Peyer's patch (tissue), 4 donors: ENCODE measurements at regions not wholly inside any gene's neighbourhood (a gene's known extent, or its start where the extent isn't known, plus 50 kb on each side); places are given as distances from the start of the nearest gene placed in this dataset.
"Not testable (repeated sequence)": the region's sequence is repeated elsewhere in the genome, so short reads cannot be mapped to it uniquely, and the experiment has no call there.

ENCODE experiments used
- DNase-seq, 3 donors: peaks; one replicate each; pipeline ENCODE4 v3.0.0-alpha.2; 2017 to 2019
- H3K27ac ChIP-seq, 4 donors: fragments of 200-600 bp; sonication (generic); one replicate each; pipeline ENCODE4 v1.5.1; 2016 to 2019
- H3K27me3 ChIP-seq, 2 donors: fragments of 200-600 bp; sonication (generic); one replicate each; pipeline ENCODE4 v1.5.1; 2019
- H3K36me3 ChIP-seq, 3 donors: fragments of 200-600 bp; sonication (generic); one replicate each; pipeline ENCODE4 v1.5.1; 2016 to 2019
- H3K4me1 ChIP-seq, 4 donors: fragments of 200-600 bp; sonication (generic); one replicate each; pipeline ENCODE4 v1.5.1; 2016 to 2019
- H3K4me3 ChIP-seq, 4 donors: fragments of 200-600 bp; sonication (generic); 1 replicate in 3 of 4; 2 replicates in 1 of 4; pipeline ENCODE4 v1.5.1; 2016 to 2019; ENCODE audit warnings: mild to moderate bottlenecking in 1 of 4
- H3K9me3 ChIP-seq, 4 donors: fragments of 200-600 bp; sonication (generic); one replicate each; pipeline ENCODE4 v1.5.1; 2016 to 2019; ENCODE audit warnings: mild to moderate bottlenecking in 1 of 4
- POLR2A ChIP-seq, 2 donors: fragments of 450-650 bp; IDR thresholded peaks; one replicate each; pipeline ENCODE4 v1.5.1; 2017; ENCODE audit warnings: antibody characterized with exemption in 2 of 2, mild to moderate bottlenecking in 2 of 2, moderate library complexity in 2 of 2
- TF ChIP-seq, protein P1 (sequence below), 6 experiments: fragments of 450-650 bp in 4 of 6; fragments of 200-600 bp in 2 of 6; sonication (generic) in 1 of 6; IDR thresholded peaks; one replicate each; pipeline ENCODE4 v1.5.1; 2017 to 2019; ENCODE audit warnings: antibody characterized with exemption in 6 of 6, mild to moderate bottlenecking in 3 of 6, moderate library complexity in 1 of 6

- DNase-seq, result no peak
- no peaks in the 10 kb centered on the region for H3K9me3 ChIP-seq
- H3K36me3 ChIP-seq, result no peaks in the 10 kb centered on the region
- H3K4me1 ChIP-seq, result no peaks in the 10 kb centered on the region
- H3K27ac ChIP-seq, result no peak overlapping the region
- no peaks in the 10 kb centered on the region for H3K27me3 ChIP-seq
- H3K4me3 ChIP-seq, result no peak overlapping the region
- TF ChIP-seq POLR2A (IDR thresholded peaks at IDR 0.05), result no peak
- TF ChIP-seq, protein P1, sequence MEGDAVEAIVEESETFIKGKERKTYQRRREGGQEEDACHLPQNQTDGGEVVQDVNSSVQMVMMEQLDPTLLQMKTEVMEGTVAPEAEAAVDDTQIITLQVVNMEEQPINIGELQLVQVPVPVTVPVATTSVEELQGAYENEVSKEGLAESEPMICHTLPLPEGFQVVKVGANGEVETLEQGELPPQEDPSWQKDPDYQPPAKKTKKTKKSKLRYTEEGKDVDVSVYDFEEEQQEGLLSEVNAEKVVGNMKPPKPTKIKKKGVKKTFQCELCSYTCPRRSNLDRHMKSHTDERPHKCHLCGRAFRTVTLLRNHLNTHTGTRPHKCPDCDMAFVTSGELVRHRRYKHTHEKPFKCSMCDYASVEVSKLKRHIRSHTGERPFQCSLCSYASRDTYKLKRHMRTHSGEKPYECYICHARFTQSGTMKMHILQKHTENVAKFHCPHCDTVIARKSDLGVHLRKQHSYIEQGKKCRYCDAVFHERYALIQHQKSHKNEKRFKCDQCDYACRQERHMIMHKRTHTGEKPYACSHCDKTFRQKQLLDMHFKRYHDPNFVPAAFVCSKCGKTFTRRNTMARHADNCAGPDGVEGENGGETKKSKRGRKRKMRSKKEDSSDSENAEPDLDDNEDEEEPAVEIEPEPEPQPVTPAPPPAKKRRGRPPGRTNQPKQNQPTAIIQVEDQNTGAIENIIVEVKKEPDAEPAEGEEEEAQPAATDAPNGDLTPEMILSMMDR (IDR thresholded peaks at IDR 0.05), result no peak
These were observed 243.1 kb downstream of the FBXO4 start for GRCh38 chr5:42168091-42168670.

- H3K9me3 ChIP-seq, H3K4me1 ChIP-seq, H3K27ac ChIP-seq, H3K4me3 ChIP-seq, H3K27me3 ChIP-seq, DNase-seq, H3K36me3 ChIP-seq: not testable (repeated sequence)
These were observed 247.1 kb upstream of the GHR start for GRCh38 chr5:42176118-42176517.

- H3K4me1 ChIP-seq, H3K36me3 ChIP-seq, H3K4me3 ChIP-seq, H3K9me3 ChIP-seq, H3K27ac ChIP-seq, H3K27me3 ChIP-seq, DNase-seq: not testable (repeated sequence)
These were observed 243.4 kb upstream of the GHR start for GRCh38 chr5:42179843-42180242.

- H3K9me3 ChIP-seq, result no peaks in the 10 kb centered on the region
- H3K4me1 ChIP-seq, result no peaks in the 10 kb centered on the region
- H3K36me3 ChIP-seq, result no peaks in the 10 kb centered on the region
- no peak for TF ChIP-seq POLR2A (IDR thresholded peaks at IDR 0.05)
- TF ChIP-seq, protein P1 (IDR thresholded peaks at IDR 0.05), result no peak
- no peak overlapping the region for H3K27ac ChIP-seq
- H3K4me3 ChIP-seq, result no peak overlapping the region
- H3K27me3 ChIP-seq, result no peaks in the 10 kb centered on the region
- DNase-seq, result no peak
These were observed 206.3 kb upstream of the GHR start for GRCh38 chr5:42216904-42217303.

- H3K9me3 ChIP-seq, result no peaks in the 10 kb centered on the region
- no peak overlapping the region for H3K27ac ChIP-seq
- no peak for DNase-seq
- no peak for TF ChIP-seq POLR2A (IDR thresholded peaks at IDR 0.05)
- TF ChIP-seq, protein P1 (IDR thresholded peaks at IDR 0.05), result no peak
- H3K36me3 ChIP-seq, result no peaks in the 10 kb centered on the region
- H3K27me3 ChIP-seq, result no peaks in the 10 kb centered on the region
- H3K4me1 ChIP-seq, result no peaks in the 10 kb centered on the region
- H3K4me3 ChIP-seq, result no peak overlapping the region
These were observed 205.4 kb upstream of the GHR start for GRCh38 chr5:42217791-42218190.

GRCh38 chr5:42225009-42225408 is 198.2 kb upstream of the GHR start:
- H3K36me3 ChIP-seq, result no peaks in the 10 kb centered on the region
- TF ChIP-seq, protein P1 (IDR thresholded peaks at IDR 0.05), result no peak
- TF ChIP-seq POLR2A (IDR thresholded peaks at IDR 0.05), result no peak
- no peak overlapping the region for H3K27ac ChIP-seq
- H3K4me1 ChIP-seq, result no peaks in the 10 kb centered on the region
- H3K4me3 ChIP-seq, result no peak overlapping the region
- H3K27me3 ChIP-seq, result no peaks in the 10 kb centered on the region
- DNase-seq, result no peak
- no peaks in the 10 kb centered on the region for H3K9me3 ChIP-seq

- H3K27me3 ChIP-seq, result no peaks in the 10 kb centered on the region
- TF ChIP-seq, protein P1 (IDR thresholded peaks at IDR 0.05), result no peak
- TF ChIP-seq POLR2A (IDR thresholded peaks at IDR 0.05), result no peak
- H3K4me3 ChIP-seq, result no peak overlapping the region
- H3K36me3 ChIP-seq, result no peaks in the 10 kb centered on the region
- no peaks in the 10 kb centered on the region for H3K4me1 ChIP-seq
- no peaks in the 10 kb centered on the region for H3K9me3 ChIP-seq
- no peak overlapping the region for H3K27ac ChIP-seq
- no peak for DNase-seq
These were observed 195.0 kb upstream of the GHR start for GRCh38 chr5:42228279-42228678.
